Small intestine (tissue), 7 donors: ENCODE measurements at regions not wholly inside any gene's neighbourhood (a gene's known extent, or its start where the extent isn't known, plus 50 kb on each side); places are given as distances from the start of the nearest gene placed in this dataset.

Experiments
- DNase-seq, 2 donors: peaks; one replicate each; pipeline versions ENCODE4 v3.0.0 to v3.0.0-alpha.2; 2013
- FAIRE-seq: peaks from 2 replicates; lab custom pipeline; 2012; peaks lifted over from hg19 to GRCh38; lab: Jason Lieb, UNC
- H3K27ac ChIP-seq, 3 donors: one replicate each; pipeline ENCODE4 v1.5.1; 2013; ENCODE audit warnings: low read length in 2 of 3, mild to moderate bottlenecking in 2 of 3, control low read depth in 1 of 3, inconsistent platforms in 1 of 3, low read depth in 1 of 3, moderate library complexity in 1 of 3
- H3K27me3 ChIP-seq, 3 donors: one replicate each; pipeline ENCODE4 v1.6.1; 2013; ENCODE audit warnings: low read length in 3 of 3, inconsistent platforms in 1 of 3; ENCODE audit not compliant: control insufficient read depth in 3 of 3, insufficient read depth in 3 of 3
- H3K36me3 ChIP-seq, 3 donors: one replicate each; pipeline ENCODE4 v1.6.1; 2013; ENCODE audit warnings: low read length in 3 of 3, inconsistent platforms in 1 of 3, low read depth in 1 of 3, mild to moderate bottlenecking in 1 of 3, moderate library complexity in 1 of 3; ENCODE audit not compliant: control insufficient read depth in 3 of 3, insufficient read depth in 2 of 3
- H3K4me1 ChIP-seq, 3 donors: one replicate each; pipeline ENCODE4 v1.6.1; 2013; ENCODE audit warnings: low read length in 2 of 3, inconsistent platforms in 1 of 3, low read depth in 1 of 3, mild to moderate bottlenecking in 1 of 3, moderate library complexity in 1 of 3; ENCODE audit not compliant: control insufficient read depth in 3 of 3, insufficient read depth in 2 of 3
- H3K4me3 ChIP-seq, 3 donors: one replicate each; pipeline ENCODE4 v1.5.1; 2013; ENCODE audit warnings: low read length in 3 of 3, control low read depth in 1 of 3, inconsistent platforms in 1 of 3, low read depth in 1 of 3, mild to moderate bottlenecking in 1 of 3, moderate library complexity in 1 of 3
- H3K9me3 ChIP-seq, 2 donors: one replicate each; pipeline ENCODE4 v1.6.1; 2013; ENCODE audit warnings: low read depth in 1 of 2, low read length in 1 of 2; ENCODE audit not compliant: control insufficient read depth in 2 of 2, insufficient read depth in 1 of 2
- WGBS, 3 donors: extraction: QIAGEN DNeasy Blood & Tissue Kit; methylation state at CpG; one replicate each; pipeline ENCODE4 v1.1.7; 2013; 5-methylcytosine and 5-hydroxymethylcytosine counted together
- donor health status: healthy with polysubstance abuse.
- donor health status: control.
- donor health status: control.
- donor health status: Bipolar disorder and iron deficiency.
- donor health status: healthy.

DNA sequence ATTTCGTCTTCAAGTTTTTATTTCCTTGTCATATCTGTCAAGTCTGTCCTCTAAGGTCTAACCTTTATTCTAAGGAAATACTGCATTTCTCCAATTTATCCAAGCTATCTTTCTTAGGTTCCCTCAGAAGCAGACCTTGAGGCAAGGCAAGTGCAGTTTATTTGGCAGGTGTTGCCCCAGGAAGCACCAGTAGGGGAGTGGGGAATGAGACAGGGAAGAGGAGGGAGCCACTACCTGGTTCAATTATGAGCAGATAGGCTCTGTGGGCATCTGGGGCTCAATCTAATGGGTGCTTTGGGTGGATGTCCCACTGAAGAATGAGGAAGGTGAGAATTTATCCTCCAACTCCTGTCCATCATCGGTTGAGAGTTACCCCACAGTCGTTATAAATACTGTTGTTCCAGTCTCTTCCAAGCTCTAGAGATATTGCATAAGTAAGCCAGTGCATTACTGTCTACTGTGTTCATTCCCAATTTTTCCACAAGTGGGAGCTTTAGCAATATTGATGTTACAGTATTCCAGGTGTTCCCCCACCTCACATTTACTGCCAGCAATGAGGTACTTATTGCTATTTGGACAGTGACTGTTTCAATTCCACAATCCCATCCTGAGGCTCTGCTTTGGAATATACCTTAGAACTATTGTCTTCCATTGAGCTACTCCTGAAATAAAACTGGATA is 154.9 kb upstream of the CEP126 start:
- DNase-seq (no peak), FAIRE-seq (no peak)
- no peaks in the 10 kb centered on the region for H3K27me3 ChIP-seq
- no peak overlapping the region for H3K27ac ChIP-seq
- H3K4me3 ChIP-seq = no peak overlapping the region
- no peaks in the 10 kb centered on the region for H3K4me1 ChIP-seq
- no peaks in the 10 kb centered on the region for H3K36me3 ChIP-seq
- 78 to 86% (median 82%) methylated on average over 3 of the region's 3 CpGs for WGBS, 3 donors
- H3K9me3 ChIP-seq = peaks cover 0 to 2% of the 10 kb centered on the region in 2 donors

- FAIRE-seq (no peak), DNase-seq (no peak)
- no peak overlapping the region for H3K27ac ChIP-seq
- H3K27me3 ChIP-seq = no peaks in the 10 kb centered on the region
- H3K9me3 ChIP-seq = peaks cover 0 to 2% of the 10 kb centered on the region in 2 donors
- H3K36me3 ChIP-seq = no peaks in the 10 kb centered on the region
- no peak overlapping the region for H3K4me3 ChIP-seq
- WGBS, 3 donors = 82 to 88% (median 86%) methylated on average over 1 of the region's 1 CpG
- no peaks in the 10 kb centered on the region for H3K4me1 ChIP-seq
Observed at GRCh38 chr11:101757741-101758140, 157.1 kb upstream of the CEP126 start.

DNA sequence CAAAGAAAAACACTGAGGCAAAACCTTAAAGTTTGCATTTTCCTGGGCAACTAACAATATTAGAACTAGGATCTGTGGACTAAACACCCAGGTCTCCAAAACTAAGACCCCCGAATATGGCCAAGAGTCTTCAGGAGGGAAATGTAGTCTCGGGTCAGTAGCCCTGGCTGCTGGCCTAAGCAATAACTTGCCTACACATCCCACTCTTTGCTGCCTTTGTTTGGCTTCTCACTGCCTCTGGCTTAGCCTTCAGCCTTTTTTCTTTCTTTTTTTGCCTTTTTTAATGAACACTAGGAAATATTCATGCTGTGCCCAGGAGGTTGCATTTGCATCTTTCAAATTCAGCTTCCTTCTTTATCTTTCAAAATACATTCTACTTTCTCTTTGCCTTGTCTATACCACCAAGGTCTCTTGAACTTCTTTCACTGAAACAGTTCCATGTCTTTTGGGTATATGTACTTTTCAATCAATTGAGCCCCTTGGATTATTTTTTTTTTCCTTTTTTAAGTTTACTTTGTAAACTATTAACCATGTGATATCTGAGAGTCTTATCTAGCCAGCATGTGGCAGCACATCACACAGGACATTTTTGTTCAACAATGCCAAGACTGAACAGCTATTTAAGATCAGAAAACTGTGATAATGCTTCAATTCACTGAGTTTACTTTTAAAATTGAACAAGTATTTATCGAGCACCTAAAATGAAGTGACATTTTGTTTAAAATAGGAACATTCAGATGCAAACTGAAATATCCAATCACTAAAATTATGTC is 165.0 kb upstream of the TRPC6 start:
- no peaks in the 10 kb centered on the region for H3K36me3 ChIP-seq
- FAIRE-seq (no peak), DNase-seq (no peak)
- H3K4me3 ChIP-seq = no peak overlapping the region
- WGBS, 3 donors = 52 to 59% (median 55%) methylated on average over 3 of the region's 3 CpGs
- H3K9me3 ChIP-seq = no peaks in the 10 kb centered on the region
- no peak overlapping the region for H3K27ac ChIP-seq
- no peaks in the 10 kb centered on the region for H3K4me1 ChIP-seq
- H3K27me3 ChIP-seq = no peaks in the 10 kb centered on the region

DNA sequence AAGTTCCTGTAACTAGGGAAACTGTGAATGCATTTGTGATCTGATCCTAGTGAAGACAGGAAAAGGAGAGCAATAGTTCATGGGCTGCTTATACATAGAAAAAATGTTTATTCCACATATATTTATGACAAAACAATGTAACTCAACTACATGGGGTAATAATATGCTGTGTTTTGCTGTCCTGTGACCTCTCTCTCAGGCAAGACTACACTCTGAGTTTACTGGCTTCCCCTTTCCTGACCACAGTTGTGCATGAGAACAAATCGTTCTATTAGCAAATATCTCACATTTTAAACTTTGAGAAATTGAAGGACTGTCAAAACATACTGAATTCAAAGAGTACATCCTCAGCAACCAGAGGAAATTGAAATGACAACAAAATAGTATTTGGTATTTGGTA is 161.9 kb upstream of the TRPC6 start:
- H3K27ac ChIP-seq = no peak overlapping the region
- no peaks in the 10 kb centered on the region for H3K36me3 ChIP-seq
- no peak for FAIRE-seq
- no peak for DNase-seq
- no peak overlapping the region for H3K4me3 ChIP-seq
- WGBS, 3 donors = 39 to 65% (median 45%) methylated on average over 1 of the region's 1 CpG
- no peaks in the 10 kb centered on the region for H3K27me3 ChIP-seq
- no peaks in the 10 kb centered on the region for H3K4me1 ChIP-seq
- H3K9me3 ChIP-seq = no peaks in the 10 kb centered on the region

GRCh38 chr11:101743828-101744227 is 160.0 kb upstream of the TRPC6 start:
- no peaks in the 10 kb centered on the region for H3K9me3 ChIP-seq
- no peaks in the 10 kb centered on the region for H3K36me3 ChIP-seq
- no peak for DNase-seq
- no peak for FAIRE-seq
- H3K27ac ChIP-seq = no peak overlapping the region
- H3K4me3 ChIP-seq = no peak overlapping the region
- H3K4me1 ChIP-seq = no peaks in the 10 kb centered on the region
- no peaks in the 10 kb centered on the region for H3K27me3 ChIP-seq

DNA sequence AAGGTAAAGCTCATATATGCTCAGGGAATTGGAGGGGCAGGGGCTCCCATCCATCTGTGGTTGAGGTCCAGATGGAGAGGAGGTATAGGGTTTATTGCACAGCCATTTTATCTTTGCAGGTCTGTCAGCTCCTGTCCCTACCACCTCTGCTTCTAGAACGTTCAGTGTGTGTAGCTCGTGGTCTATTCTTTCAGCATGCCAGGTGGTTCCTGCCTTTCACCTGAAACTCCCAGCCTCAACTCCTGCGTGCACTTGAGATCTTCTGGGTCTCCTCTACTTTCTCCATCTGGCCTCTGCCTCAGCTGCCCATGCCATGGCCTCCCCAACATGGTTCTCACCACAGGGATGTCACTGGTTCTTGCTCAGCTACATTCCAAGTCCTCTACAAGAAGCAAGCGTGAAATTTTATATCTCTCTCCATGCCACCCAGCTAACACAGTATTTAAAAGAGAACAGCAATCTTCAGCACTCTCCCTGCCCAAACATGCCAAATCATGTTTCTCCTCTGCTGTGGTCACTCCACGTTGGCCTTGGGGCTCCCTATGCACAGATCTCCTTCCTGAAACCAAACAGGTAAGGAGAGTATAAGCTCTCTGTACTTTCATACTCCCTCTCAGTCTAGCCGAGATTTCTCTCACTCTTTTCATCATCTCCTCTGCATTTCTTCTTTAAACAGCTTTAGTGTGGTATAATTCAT is 157.8 kb upstream of the TRPC6 start:
- H3K4me1 ChIP-seq = no peaks in the 10 kb centered on the region
- no peak overlapping the region for H3K27ac ChIP-seq
- H3K9me3 ChIP-seq = no peaks in the 10 kb centered on the region
- DNase-seq (no peak), FAIRE-seq (no peak)
- no peaks in the 10 kb centered on the region for H3K36me3 ChIP-seq
- 73 to 82% (median 75%) methylated on average over 6 of the region's 6 CpGs for WGBS, 3 donors
- no peak overlapping the region for H3K4me3 ChIP-seq
- no peaks in the 10 kb centered on the region for H3K27me3 ChIP-seq

- H3K4me3 ChIP-seq = no peak overlapping the region
- H3K36me3 ChIP-seq = no peaks in the 10 kb centered on the region
- FAIRE-seq = no peak
- DNase-seq = no peak
- no peaks in the 10 kb centered on the region for H3K9me3 ChIP-seq
- no peaks in the 10 kb centered on the region for H3K27me3 ChIP-seq
- no peak overlapping the region for H3K27ac ChIP-seq
- WGBS, 3 donors = 27 to 67% (median 46%) methylated on average over 1 of the region's 1 CpG
- no peaks in the 10 kb centered on the region for H3K4me1 ChIP-seq
Observed at GRCh38 chr11:101741061-101741460, 157.3 kb upstream of the TRPC6 start.

DNA sequence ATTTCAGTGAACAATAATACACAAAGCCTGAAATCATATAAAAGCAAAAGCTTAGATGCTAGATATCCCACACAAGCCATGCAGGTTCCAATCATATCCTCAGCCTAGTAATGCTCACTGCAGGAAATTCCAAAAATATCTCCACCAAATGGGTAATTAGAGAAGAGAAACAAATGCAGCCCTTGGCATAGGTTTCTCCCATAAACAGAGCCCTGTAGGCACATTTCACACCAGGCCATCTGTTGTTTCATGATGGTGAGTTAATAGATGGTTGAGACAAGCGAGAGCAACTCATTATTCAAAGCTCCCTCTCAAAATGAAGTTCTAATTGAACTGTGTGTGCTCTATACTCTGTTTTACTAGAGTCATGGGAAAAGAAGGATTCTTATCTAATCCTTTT is 154.6 kb upstream of the TRPC6 start:
- Histone ChIP-seq H3K4me1 (no peaks in the 10 kb centered on the region), H3K9me3 (no peaks in the 10 kb centered on the region), H3K4me3 (no peak overlapping the region), H3K27ac (no peak overlapping the region), H3K27me3 (no peaks in the 10 kb centered on the region), H3K36me3 (no peaks in the 10 kb centered on the region)
- no peak for DNase-seq
- no peak for FAIRE-seq
- 63 to 74% (median 74%) methylated on average over 1 of the region's 1 CpG for WGBS, 3 donors
